ENCODE measurements at regions not wholly inside any gene's neighbourhood (a gene's known extent, or its start where the extent isn't known, plus 50 kb on each side); places are given as distances from the start of the nearest gene placed in this dataset.

DNA sequence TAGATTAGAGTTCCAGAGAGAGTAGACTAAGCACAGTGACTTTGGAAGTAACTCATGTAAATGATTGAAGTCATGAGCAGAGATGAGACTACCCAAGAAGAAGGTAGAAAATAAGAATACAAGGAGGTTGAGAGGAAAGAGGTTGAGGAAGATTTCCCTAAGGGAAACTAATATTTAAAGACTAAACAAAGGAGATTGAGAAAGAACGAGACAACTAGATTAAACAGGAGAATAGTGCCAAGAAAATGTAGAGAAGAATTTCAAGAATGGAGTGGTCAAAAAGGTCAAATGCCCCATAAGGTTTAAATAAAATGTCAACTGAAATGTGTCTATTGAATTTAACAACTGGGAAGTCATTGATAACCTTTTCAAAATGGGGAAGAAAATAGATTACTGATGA is 59.0 kb downstream of the RPS29 start:
- no peak overlapping the region for H3K4me3 Mint-ChIP-seq
- no peaks in the 10 kb centered on the region for H3K27me3 Mint-ChIP-seq
- no peaks in the 10 kb centered on the region for H3K4me1 Mint-ChIP-seq (ENCODE audit: low read depth)
- no peak for DNase-seq
- no peaks in the 10 kb centered on the region for H3K9me3 Mint-ChIP-seq
- no peak overlapping the region for H3K27ac Mint-ChIP-seq
- no peaks in the 10 kb centered on the region for H3K36me3 Mint-ChIP-seq (ENCODE audit: low read depth)

DNA sequence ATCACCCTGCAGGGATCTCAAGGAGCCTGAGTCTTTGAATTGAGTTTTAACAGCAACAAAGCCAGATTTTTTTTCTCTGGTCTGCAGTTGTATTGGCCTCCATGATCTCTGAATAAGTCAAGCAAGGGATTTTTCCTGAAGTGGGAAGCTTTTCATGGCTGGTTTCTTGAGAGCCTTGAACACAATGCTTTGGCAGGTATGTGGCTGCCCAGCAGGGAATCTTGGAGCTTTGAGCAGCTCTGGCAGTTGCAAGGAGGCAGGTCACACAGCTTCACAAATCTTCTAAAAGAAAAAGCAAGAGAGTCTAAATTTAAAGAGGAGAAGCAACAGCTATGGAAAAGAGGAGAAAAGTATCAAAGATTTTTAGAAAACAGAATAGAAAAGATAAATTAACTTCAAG is 60.1 kb downstream of the RPS29 start:
- DNase-seq: no peak
- no peaks in the 10 kb centered on the region for H3K4me1 Mint-ChIP-seq (ENCODE audit: low read depth)
- H3K27ac Mint-ChIP-seq: no peak overlapping the region
- H3K9me3 Mint-ChIP-seq: no peaks in the 10 kb centered on the region
- no peaks in the 10 kb centered on the region for H3K36me3 Mint-ChIP-seq (ENCODE audit: low read depth)
- no peaks in the 10 kb centered on the region for H3K27me3 Mint-ChIP-seq
- no peak overlapping the region for H3K4me3 Mint-ChIP-seq

DNA sequence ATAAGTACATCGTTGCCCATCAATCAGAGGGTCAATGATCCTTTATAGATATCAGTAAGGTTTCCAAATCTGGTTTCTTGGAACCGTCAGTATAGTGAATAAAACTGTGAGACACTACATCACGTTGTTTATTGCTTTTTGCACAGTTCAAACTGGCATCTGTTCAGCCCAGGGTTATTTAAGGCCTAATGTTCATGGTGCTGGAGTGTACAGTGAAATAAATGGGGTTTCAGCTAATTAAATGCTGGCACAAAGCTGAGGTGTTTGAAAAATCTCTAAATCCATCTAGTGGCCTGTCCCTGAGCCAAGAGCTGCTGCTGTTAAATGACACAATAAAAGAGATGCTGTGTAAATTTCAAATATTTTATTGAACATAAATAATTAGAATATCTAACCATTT is 69.9 kb downstream of the RPS29 start:
- no peaks in the 10 kb centered on the region for H3K9me3 Mint-ChIP-seq
- H3K4me1 Mint-ChIP-seq (ENCODE audit: low read depth): no peaks in the 10 kb centered on the region
- no peaks in the 10 kb centered on the region for H3K36me3 Mint-ChIP-seq (ENCODE audit: low read depth)
- H3K4me3 Mint-ChIP-seq: no peak overlapping the region
- no peaks in the 10 kb centered on the region for H3K27me3 Mint-ChIP-seq
- DNase-seq: no peak
- no peak overlapping the region for H3K27ac Mint-ChIP-seq

DNA sequence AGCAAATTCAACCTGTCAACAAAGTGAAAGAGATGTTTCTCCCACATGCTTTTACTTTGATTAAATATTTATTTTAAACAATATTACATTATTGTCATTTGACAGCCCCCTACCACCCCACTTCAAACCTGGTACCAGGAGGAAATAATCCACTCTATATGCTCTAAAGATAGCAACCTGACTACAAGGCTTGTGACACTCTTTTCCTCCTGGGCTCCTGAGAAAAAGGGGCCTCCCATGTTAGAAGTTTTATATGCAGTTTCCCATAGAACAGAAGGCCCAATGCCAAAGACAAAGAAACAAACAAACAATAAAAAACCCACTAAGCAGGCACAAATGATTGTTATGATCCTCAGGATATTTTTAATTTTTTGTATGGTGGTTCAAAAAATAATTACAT is 73.6 kb downstream of the RPS29 start:
- no peaks in the 10 kb centered on the region for H3K36me3 Mint-ChIP-seq (ENCODE audit: low read depth)
- no peak for DNase-seq
- no peaks in the 10 kb centered on the region for H3K27me3 Mint-ChIP-seq
- H3K4me3 Mint-ChIP-seq: no peak overlapping the region
- H3K27ac Mint-ChIP-seq: no peak overlapping the region
- no peaks in the 10 kb centered on the region for H3K4me1 Mint-ChIP-seq (ENCODE audit: low read depth)
- no peaks in the 10 kb centered on the region for H3K9me3 Mint-ChIP-seq

DNA sequence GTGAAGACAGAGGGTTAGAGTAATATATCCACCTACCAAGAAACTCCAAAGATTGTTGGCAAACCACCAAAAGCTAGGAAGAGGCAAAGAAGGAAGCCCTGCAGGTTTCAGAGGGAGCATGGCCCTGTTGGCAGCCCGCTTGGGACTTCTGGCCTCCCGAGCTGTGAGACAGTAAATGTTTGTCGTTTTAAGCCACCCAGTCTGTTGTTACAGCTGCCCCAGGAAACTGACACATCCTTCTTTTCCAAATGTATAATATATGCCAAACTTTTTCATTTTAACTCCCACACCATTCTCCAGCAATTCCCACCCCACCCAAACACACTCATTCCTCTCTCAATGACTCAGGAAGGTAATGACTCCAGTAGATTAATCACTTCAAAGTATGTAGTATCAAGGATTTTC is 74.0 kb downstream of the RPS29 start:
- Mint-ChIP-seq H3K27ac (no peak overlapping the region), H3K9me3 (no peaks in the 10 kb centered on the region), H3K27me3 (no peaks in the 10 kb centered on the region), H3K4me3 (no peak overlapping the region), H3K36me3 (ENCODE audit: low read depth) (no peaks in the 10 kb centered on the region), H3K4me1 (ENCODE audit: low read depth) (no peaks in the 10 kb centered on the region)
- DNase-seq: no peak

DNA sequence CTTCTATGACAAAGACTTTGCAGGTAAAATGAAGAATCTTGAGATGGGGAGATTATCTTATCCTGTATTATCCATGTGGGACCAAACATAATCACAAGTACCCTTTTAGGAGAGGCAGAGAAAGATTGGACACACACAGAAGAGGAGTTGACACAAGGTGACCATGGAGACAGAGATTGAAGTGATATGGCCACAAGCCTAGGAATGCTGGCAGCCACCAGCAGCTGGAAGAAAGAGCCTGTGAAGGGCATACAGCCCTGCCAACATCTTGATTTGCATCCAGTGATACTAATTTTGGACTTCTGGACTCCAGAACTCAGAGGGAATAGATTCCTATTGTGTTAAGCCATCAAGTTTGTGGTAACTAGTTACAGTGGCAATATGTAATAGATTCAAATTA is 78.1 kb downstream of the RPS29 start:
- Mint-ChIP-seq H3K27ac (no peak overlapping the region), H3K4me1 (ENCODE audit: low read depth) (no peaks in the 10 kb centered on the region), H3K36me3 (ENCODE audit: low read depth) (no peaks in the 10 kb centered on the region), H3K9me3 (no peaks in the 10 kb centered on the region), H3K4me3 (no peak overlapping the region), H3K27me3 (peaks cover 7% of the 10 kb centered on the region)
- DNase-seq: no peak

DNA sequence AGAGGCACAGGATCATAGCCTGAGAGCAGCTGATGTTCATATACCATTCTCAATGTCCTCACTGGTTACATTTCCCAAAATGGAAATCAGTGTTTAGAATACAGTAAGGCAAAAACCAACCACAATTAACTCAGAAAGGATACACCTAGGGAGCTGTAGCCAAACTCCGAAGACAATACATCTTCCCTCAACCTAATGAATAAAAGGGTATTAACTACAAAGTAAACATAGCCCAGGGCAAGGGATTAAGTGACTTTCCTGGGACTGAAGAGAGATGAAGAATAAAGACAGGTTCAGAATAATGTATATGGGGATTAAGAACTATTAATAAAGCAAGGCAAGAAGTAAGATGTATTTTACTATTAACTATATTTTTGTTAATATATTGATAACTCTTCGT is 79.5 kb downstream of the RPS29 start:
- Mint-ChIP-seq H3K36me3 (ENCODE audit: low read depth) (no peaks in the 10 kb centered on the region), H3K27me3 (peaks cover 7% of the 10 kb centered on the region), H3K9me3 (no peaks in the 10 kb centered on the region), H3K4me3 (no peak overlapping the region), H3K27ac (no peak overlapping the region), H3K4me1 (ENCODE audit: low read depth) (no peaks in the 10 kb centered on the region)
- DNase-seq: no peak

DNA sequence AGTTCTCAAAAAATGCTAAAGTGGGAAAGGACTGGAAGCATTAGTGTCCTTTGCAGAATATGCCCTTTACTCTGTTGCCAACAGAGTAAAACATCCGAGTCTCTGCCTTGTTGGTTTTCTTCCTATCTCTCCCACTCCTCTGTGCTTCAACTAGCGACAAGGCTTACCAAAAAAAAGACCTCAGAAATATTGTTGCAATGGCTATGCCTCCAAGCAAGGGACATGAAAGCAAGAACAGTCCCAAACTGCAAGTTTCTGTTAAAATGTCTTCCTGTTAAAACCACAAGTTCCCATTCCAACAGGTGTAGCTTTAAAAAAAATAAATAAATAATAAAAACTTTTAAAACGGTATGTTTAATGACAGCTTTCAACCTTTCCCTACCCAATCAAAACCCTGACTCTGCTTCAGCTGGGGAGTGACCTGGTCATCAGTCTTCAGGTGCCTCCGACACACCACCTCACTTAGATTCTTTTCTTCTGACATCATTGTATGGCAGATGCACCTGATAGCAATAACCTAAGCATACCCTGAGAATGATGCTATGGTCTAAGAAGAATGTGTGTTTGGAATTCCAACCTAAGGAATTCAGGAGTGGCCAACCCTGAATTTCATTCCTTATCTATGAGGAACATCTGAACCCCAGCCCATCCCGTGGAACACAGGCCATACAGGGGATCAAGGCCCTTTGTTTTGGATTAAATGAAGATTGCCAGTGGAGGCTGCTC is 81.0 kb downstream of the RPS29 start:
- Mint-ChIP-seq H3K36me3 (ENCODE audit: low read depth) (no peaks in the 10 kb centered on the region), H3K9me3 (no peaks in the 10 kb centered on the region), H3K27me3 (peaks cover 13% of the 10 kb centered on the region), H3K4me3 (no peak overlapping the region), H3K4me1 (ENCODE audit: low read depth) (no peaks in the 10 kb centered on the region), H3K27ac (no peak overlapping the region)
- DNase-seq: no peak

DNA sequence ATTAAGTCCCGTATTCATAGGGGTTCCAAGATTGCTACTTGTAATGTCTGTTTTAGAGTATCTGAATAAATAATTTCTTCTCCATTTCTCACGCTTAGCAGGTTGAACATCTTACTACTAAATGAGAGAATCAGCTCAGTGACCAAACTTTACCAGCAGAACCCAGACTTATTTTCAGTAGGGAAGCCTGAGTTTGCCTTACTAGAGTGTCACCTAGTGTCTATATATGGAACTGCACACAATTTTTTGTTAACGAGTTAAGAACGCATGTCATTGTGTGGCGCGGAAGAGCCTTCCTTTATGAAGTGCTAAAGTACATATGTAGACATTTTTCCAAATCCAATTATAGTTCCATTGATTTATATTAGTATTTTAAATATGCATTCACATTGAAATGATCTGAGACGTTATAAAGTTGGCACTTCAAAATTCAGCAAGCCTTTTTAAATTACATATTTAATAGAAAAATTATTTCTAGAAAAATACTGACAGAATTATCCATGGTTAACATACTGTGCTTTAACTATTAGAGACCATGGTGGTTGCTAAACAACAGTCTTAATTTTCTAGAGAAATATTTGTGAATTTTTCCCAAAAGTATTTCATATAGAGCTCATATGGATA is 88.3 kb downstream of the RPS29 start:
- Mint-ChIP-seq H3K4me1 (ENCODE audit: low read depth) (no peaks in the 10 kb centered on the region), H3K27me3 (peaks cover 11% of the 10 kb centered on the region)
- DNase-seq: no peak

DNA sequence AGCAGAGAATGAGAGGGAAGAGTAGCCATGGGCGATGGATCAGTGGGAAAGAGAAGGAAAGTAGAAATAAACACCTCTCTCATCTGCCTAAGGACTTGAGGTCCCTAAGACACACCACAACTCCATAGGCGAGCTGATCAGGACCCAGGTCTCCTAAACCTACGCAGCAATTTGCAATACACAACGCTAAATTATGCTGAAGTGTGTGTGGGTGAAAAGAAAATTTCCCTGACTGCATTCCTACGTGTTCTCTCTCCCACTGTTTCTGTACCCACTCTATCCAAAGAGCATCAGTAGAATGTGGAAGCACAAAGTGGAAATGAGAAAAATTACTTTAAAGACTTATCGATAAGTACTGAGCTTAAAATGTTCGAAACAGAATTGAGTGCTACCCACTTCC is 88.9 kb downstream of the RPS29 start:
- Mint-ChIP-seq H3K27me3 (peaks cover 11% of the 10 kb centered on the region), H3K27ac (no peak overlapping the region), H3K9me3 (no peaks in the 10 kb centered on the region), H3K36me3 (ENCODE audit: low read depth) (no peaks in the 10 kb centered on the region), H3K4me1 (ENCODE audit: low read depth) (no peaks in the 10 kb centered on the region), H3K4me3 (no peak overlapping the region)
- no peak for DNase-seq

More for the DNA sequence above, 88.3 kb downstream of the RPS29 start:
- H3K36me3 Mint-ChIP-seq (ENCODE audit: low read depth): no peaks in the 10 kb centered on the region
- no peak overlapping the region for H3K4me3 Mint-ChIP-seq
- no peaks in the 10 kb centered on the region for H3K9me3 Mint-ChIP-seq
- H3K27ac Mint-ChIP-seq: no peak overlapping the region

DNA sequence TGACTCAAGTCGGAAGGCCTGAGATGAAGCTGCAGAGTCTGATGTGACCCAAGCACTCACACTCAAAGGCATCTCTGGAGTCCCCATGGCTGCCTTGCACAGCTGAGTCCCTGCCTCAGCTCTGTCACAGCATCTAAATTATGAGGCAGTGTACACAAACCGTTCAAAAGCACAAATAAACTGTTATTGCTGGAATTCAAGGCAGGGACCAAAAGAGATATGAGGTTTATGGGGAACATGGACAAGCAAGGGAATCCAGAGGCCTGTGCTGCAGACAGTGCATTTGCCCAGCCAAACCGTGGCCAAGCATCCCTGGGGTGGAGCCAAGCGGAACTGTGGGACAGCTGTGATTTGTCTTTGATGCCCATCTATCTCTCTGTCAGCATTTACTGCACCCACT is 91.3 kb downstream of the RPS29 start:
- no peak for DNase-seq
- no peaks in the 10 kb centered on the region for H3K9me3 Mint-ChIP-seq
- no peaks in the 10 kb centered on the region for H3K36me3 Mint-ChIP-seq (ENCODE audit: low read depth)
- no peak overlapping the region for H3K27ac Mint-ChIP-seq
- no peaks in the 10 kb centered on the region for H3K4me1 Mint-ChIP-seq (ENCODE audit: low read depth)
- no peak overlapping the region for H3K4me3 Mint-ChIP-seq
- H3K27me3 Mint-ChIP-seq: peaks cover 4% of the 10 kb centered on the region

DNA sequence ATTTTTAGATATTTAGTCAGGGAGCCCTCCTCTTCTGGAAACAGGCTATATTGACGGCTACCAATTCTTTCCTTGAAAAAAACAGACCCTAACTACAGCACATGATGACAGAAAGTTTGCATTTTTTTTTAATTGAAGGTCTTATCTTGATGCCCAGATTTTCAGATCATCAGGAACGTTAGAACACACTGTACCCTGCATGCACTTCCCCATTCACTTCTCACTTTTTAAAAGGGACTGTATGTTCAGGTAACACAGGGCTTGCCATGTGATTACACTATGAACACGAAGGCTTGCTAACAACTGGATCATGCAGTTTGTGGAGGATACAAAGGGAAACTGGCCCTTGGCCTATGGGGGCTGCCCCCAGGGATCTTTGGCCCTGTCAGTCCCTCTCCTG is 92.6 kb downstream of the RPS29 start:
- no peaks in the 10 kb centered on the region for H3K36me3 Mint-ChIP-seq (ENCODE audit: low read depth)
- H3K4me1 Mint-ChIP-seq (ENCODE audit: low read depth): no peaks in the 10 kb centered on the region
- H3K27me3 Mint-ChIP-seq: no peaks in the 10 kb centered on the region
- no peak overlapping the region for H3K4me3 Mint-ChIP-seq
- no peaks in the 10 kb centered on the region for H3K9me3 Mint-ChIP-seq
- H3K27ac Mint-ChIP-seq: no peak overlapping the region
- DNase-seq: no peak

DNA sequence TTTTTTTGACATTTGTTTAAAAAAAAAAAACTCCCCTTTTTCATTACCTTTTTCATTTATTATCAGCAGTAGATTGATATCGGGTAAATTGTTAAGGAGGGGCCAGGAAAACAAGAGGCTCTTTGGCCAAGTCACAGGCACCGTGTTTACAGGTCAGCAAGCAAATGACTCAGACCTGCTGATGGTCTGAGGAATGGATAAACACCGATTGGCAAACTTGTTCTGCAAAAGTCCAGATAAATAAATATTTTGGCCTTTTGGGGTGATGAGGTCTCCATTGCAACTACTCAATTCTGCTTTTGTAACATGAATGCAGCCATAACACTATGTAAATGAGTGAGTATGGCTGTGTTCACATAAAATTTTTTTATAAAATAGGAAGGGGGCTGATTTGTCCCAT is 94.0 kb downstream of the RPS29 start:
- Mint-ChIP-seq H3K27ac (no peak overlapping the region), H3K4me3 (no peak overlapping the region), H3K4me1 (ENCODE audit: low read depth) (no peaks in the 10 kb centered on the region), H3K9me3 (no peaks in the 10 kb centered on the region), H3K36me3 (ENCODE audit: low read depth) (no peaks in the 10 kb centered on the region), H3K27me3 (no peaks in the 10 kb centered on the region)
- no peak for DNase-seq

DNA sequence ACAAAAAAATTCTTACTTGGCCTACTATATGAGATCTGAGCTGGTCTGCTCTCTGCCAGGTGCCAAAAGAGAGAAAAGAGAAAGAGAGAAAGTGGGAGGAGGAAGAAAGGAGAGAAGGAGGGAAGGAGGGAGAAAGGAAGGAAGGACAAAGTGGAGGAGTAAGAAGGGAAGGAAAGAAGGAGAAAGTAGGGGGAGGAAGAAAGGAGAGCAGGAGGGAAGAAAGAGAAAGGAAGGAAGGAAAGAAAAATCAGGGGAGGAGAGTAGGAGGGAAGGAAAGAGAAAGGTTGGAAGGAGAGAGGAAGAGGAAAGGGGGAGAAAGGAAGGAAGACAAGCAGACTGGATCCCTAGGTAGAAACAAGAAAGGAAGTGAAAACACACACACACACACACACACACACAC is 96.8 kb downstream of the RPS29 start:
- Mint-ChIP-seq H3K36me3 (ENCODE audit: low read depth) (no peaks in the 10 kb centered on the region), H3K27me3 (no peaks in the 10 kb centered on the region), H3K4me1 (ENCODE audit: low read depth) (no peaks in the 10 kb centered on the region), H3K27ac (no peak overlapping the region), H3K9me3 (no peaks in the 10 kb centered on the region), H3K4me3 (no peak overlapping the region)
- no peak for DNase-seq

DNA sequence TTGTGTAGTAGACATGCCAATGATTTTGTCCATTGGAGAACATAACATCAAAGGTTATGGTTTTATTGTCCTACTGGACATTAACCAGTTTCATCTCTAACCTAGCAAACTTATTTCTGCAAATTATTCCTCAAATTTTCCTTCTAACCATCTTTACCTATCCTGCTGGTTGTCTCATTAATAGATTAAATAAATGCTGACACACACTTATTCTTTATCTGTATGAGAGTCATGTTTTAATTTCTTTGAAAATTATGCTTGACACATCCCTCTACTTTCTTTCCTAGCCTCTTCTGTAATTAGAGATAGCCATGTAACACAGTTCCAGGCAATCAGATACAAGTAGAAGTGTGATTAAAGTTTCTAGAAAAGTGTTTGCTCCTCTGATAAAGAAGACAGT is 98.9 kb downstream of the RPS29 start:
- no peaks in the 10 kb centered on the region for H3K9me3 Mint-ChIP-seq
- peaks cover 13% of the 10 kb centered on the region for H3K4me1 Mint-ChIP-seq (ENCODE audit: low read depth)
- DNase-seq: no peak
- H3K36me3 Mint-ChIP-seq (ENCODE audit: low read depth): no peaks in the 10 kb centered on the region
- H3K27ac Mint-ChIP-seq: no peak overlapping the region
- no peak overlapping the region for H3K4me3 Mint-ChIP-seq
- H3K27me3 Mint-ChIP-seq: no peaks in the 10 kb centered on the region

DNA sequence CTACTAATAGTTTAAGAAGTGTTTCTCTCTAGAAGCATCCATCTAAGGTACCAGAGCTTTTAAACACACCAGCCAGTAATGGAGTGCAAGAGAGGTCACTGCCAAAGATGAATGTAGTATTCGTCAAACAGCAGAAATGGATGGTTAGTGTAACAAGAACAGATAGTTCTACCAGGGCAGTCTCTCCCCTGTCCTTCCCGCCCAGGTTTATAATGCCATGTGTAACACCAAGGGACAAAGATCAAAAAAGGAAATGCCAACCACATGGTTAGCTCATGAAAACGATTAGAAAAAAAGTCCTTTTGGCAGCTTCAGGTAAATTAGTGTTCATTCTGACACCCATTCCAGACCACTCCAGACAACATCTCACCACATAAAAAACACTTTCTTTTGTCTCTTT is 100.9 kb downstream of the RPS29 start:
- Mint-ChIP-seq H3K27ac (no peak overlapping the region), H3K4me3 (no peak overlapping the region), H3K9me3 (peaks cover 4% of the 10 kb centered on the region), H3K36me3 (ENCODE audit: low read depth) (no peaks in the 10 kb centered on the region), H3K4me1 (ENCODE audit: low read depth) (peaks cover 13% of the 10 kb centered on the region), H3K27me3 (no peaks in the 10 kb centered on the region)
- no peak for DNase-seq
